Loucy (cell line): ENCODE measurements at regions not wholly inside any gene's neighbourhood (a gene's known extent, or its start where the extent isn't known, plus 50 kb on each side); places are given as distances from the start of the nearest gene placed in this dataset.

Source experiments
- H2AFZ ChIP-seq: fragments of 200-600 bp; sonication (generic); 2 replicates; pipeline ENCODE4 v1.6.0; 2016; ENCODE audit warnings: antibody characterized with exemption, mild to moderate bottlenecking, low read length, moderate library complexity
- H3F3A ChIP-seq: fragments of 200-600 bp; 2 replicates; pipeline ENCODE4 v1.6.0; 2016; ENCODE audit warnings: antibody characterized with exemption, low read depth, mild to moderate bottlenecking
- H3K27me3 ChIP-seq: fragments of 200-600 bp; sonication (generic); 2 replicates; pipeline ENCODE4 v1.6.1; 2014; ENCODE audit warnings: low read length, mild to moderate bottlenecking; ENCODE audit not compliant: insufficient read depth, poor library complexity, severe bottlenecking
- H3K36me3 ChIP-seq: fragments of 200-600 bp; sonication (generic); 2 replicates; pipeline ENCODE4 v1.6.1; 2016; ENCODE audit warnings: low read length; ENCODE audit not compliant: insufficient read depth
- H3K4me1 ChIP-seq: fragments of 200-600 bp; sonication (generic); 2 replicates; pipeline ENCODE4 v1.5.1; 2014; ENCODE audit warnings: low read length, mild to moderate bottlenecking; ENCODE audit not compliant: insufficient read depth, poor library complexity, severe bottlenecking
- H3K4me2 ChIP-seq: fragments of 200-600 bp; sonication (generic); 2 replicates; pipeline ENCODE4 v1.6.0; 2014; ENCODE audit warnings: antibody characterized with exemption, low read length, low read depth, mild to moderate bottlenecking; ENCODE audit not compliant: poor library complexity, severe bottlenecking
- H3K4me3 ChIP-seq: fragments of 200-600 bp; sonication (generic); 2 replicates; pipeline ENCODE4 v1.5.1; 2014; ENCODE audit warnings: low read length, mild to moderate bottlenecking, mixed read lengths; ENCODE audit not compliant: poor library complexity, severe bottlenecking
- H3K79me2 ChIP-seq: fragments of 200-600 bp; sonication (generic); 2 replicates; pipeline ENCODE4 v1.6.1; 2014; ENCODE audit warnings: low read length; ENCODE audit not compliant: insufficient read depth
- H3K9ac ChIP-seq: fragments of 200-600 bp; sonication (generic); 2 replicates; pipeline ENCODE4 v1.6.0; 2014; ENCODE audit warnings: mild to moderate bottlenecking, low read depth, low read length, moderate library complexity; ENCODE audit not compliant: poor library complexity, severe bottlenecking
- H3K9me2 ChIP-seq: fragments of 200-600 bp; sonication (generic); replicated peaks from 2 replicates; pipeline ENCODE4 v1.6.1; 2016; ENCODE audit warnings: low read depth, low read length, mixed read lengths
- H3K9me3 ChIP-seq: fragments of 200-600 bp; sonication (generic); 2 replicates; pipeline ENCODE4 v1.6.1; 2014; ENCODE audit warnings: mild to moderate bottlenecking, antibody characterized with exemption, low read length, low read depth; ENCODE audit not compliant: insufficient read depth
- H4K20me1 ChIP-seq: fragments of 200-600 bp; sonication (generic); 2 replicates; pipeline ENCODE4 v1.6.0; 2014; ENCODE audit warnings: antibody characterized with exemption, low read length, mild to moderate bottlenecking; ENCODE audit not compliant: insufficient read depth, poor library complexity, severe bottlenecking
- CTCF ChIP-seq: fragments of 200-600 bp; sonication (generic); conservative IDR thresholded peaks from 2 replicates; pipeline ENCODE4 v1.5.1; 2014; ENCODE audit warnings: mild to moderate bottlenecking, antibody characterized with exemption, low read length
- EZH2phosphoT487 ChIP-seq: fragments of 200-600 bp; IDR thresholded peaks from 2 replicates; pipeline ENCODE4 v1.6.1; 2018; ENCODE audit warnings: antibody characterized with exemption, mild to moderate bottlenecking, moderate library complexity, borderline replicate concordance

- Histone ChIP-seq H4K20me1 (no peaks in the 10 kb centered on the region), H3K36me3 (no peaks in the 10 kb centered on the region), H3K9ac (no peak overlapping the region), H3K79me2 (no peaks in the 10 kb centered on the region), H3F3A (no peaks in the 10 kb centered on the region), H3K4me1 (peaks cover 8% of the 10 kb centered on the region), H3K9me3 (no peaks in the 10 kb centered on the region), H3K4me3 (no peak overlapping the region), H3K9me2 (no peaks in the 10 kb centered on the region), H3K27me3 (no peaks in the 10 kb centered on the region), H2AFZ (no peak overlapping the region), H3K4me2 (no peak overlapping the region)
- TF ChIP-seq EZH2phosphoT487: no peak
- no peak for TF ChIP-seq CTCF
Observed at GRCh38 chr2:136219341-136219740, 101.4 kb upstream of the CXCR4 start.

GRCh38 chr2:136217996-136218395, 100.0 kb upstream of the CXCR4 start:
- Histone ChIP-seq H3K79me2 (no peaks in the 10 kb centered on the region), H3K4me2 (no peak overlapping the region), H3F3A (no peaks in the 10 kb centered on the region), H3K9ac (no peak overlapping the region), H3K4me1 (peaks cover 13% of the 10 kb centered on the region), H3K4me3 (no peak overlapping the region), H3K36me3 (no peaks in the 10 kb centered on the region), H4K20me1 (no peaks in the 10 kb centered on the region), H2AFZ (no peak overlapping the region), H3K9me2 (no peaks in the 10 kb centered on the region), H3K9me3 (no peaks in the 10 kb centered on the region), H3K27me3 (no peaks in the 10 kb centered on the region)
- TF ChIP-seq CTCF (no peak), EZH2phosphoT487 (no peak)

GRCh38 chr2:136215908-136216472, 98.0 kb upstream of the CXCR4 start:
- TF ChIP-seq CTCF (no peak), EZH2phosphoT487 (no peak)
- no peaks in the 10 kb centered on the region for H3K79me2 ChIP-seq

More at GRCh38 chr2:136215908-136216472, 98.0 kb upstream of the CXCR4 start:
- no peaks in the 10 kb centered on the region for H3F3A ChIP-seq
- no peaks in the 10 kb centered on the region for H3K36me3 ChIP-seq
- H3K9me3 ChIP-seq: no peaks in the 10 kb centered on the region
- H2AFZ ChIP-seq: no peak overlapping the region
- H3K4me2 ChIP-seq: no peak overlapping the region
- no peak overlapping the region for H3K4me3 ChIP-seq
- peaks cover 29% of the 10 kb centered on the region for H3K4me1 ChIP-seq
- no peaks in the 10 kb centered on the region for H3K27me3 ChIP-seq
- H3K9ac ChIP-seq: no peak overlapping the region
- no peaks in the 10 kb centered on the region for H3K9me2 ChIP-seq
- H4K20me1 ChIP-seq: no peaks in the 10 kb centered on the region
